LoVo (cell line): ENCODE measurements at regions not wholly inside any gene's neighbourhood (a gene's known extent, or its start where the extent isn't known, plus 50 kb on each side); places are given as distances from the start of the nearest gene placed in this dataset.
A peak's percentile ranks its signal among the peaks of the same experiment; 100 is the strongest.

ENCODE experiments used
- DNase-seq: peaks from one replicate; pipeline ENCODE4 v3.0.0-alpha.2; 2016; ENCODE audit warnings: low spot score

GRCh38 chr12:132439333-132439904 lies 50.5 kb upstream of the FBRSL1 start:
- DNase-seq = no peak

GRCh38 chr12:132438726-132439125 lies 51.2 kb upstream of the FBRSL1 start:
- DNase-seq = no peak

GRCh38 chr12:132437943-132438700 lies 51.8 kb upstream of the FBRSL1 start:
- no peak for DNase-seq

GRCh38 chr12:132437252-132437932 lies 52.6 kb upstream of the FBRSL1 start:
- DNase-seq = no peak

GRCh38 chr12:132436791-132437251 lies 53.1 kb upstream of the FBRSL1 start:
- no peak for DNase-seq

GRCh38 chr12:132435486-132436187 lies 54.3 kb upstream of the FBRSL1 start:
- no peak for DNase-seq

GRCh38 chr12:132433641-132434395 lies 56.1 kb upstream of the FBRSL1 start:
- DNase-seq = peak; percentile 19

- DNase-seq = no peak
These were observed 57.0 kb upstream of the FBRSL1 start for GRCh38 chr12:132432721-132433577.

- no peak for DNase-seq
These were observed 57.7 kb upstream of the FBRSL1 start for GRCh38 chr12:132432126-132432705.

- peak; percentile 13 for DNase-seq
These were observed 58.8 kb upstream of the FBRSL1 start for GRCh38 chr12:132430838-132431774.

GRCh38 chr12:132429946-132430643 lies 59.9 kb upstream of the FBRSL1 start:
- peak; percentile 82 for DNase-seq

GRCh38 chr12:132429602-132429945 lies 60.4 kb upstream of the FBRSL1 start:
- DNase-seq = no peak

- DNase-seq = no peak
These were observed 60.9 kb upstream of the FBRSL1 start for GRCh38 chr12:132428936-132429601.

- no peak for DNase-seq
These were observed 61.7 kb upstream of the FBRSL1 start for GRCh38 chr12:132427999-132428935.

- no peak for DNase-seq
These were observed 62.7 kb upstream of the FBRSL1 start for GRCh38 chr12:132427174-132427768.

GRCh38 chr12:132426349-132427173 lies 63.4 kb upstream of the FBRSL1 start:
- no peak for DNase-seq
